GM21381 (cell line): ENCODE measurements at regions not wholly inside any gene's neighbourhood (a gene's known extent, or its start where the extent isn't known, plus 50 kb on each side); places are given as distances from the start of the nearest gene placed in this dataset.
"Not testable (repeated sequence)": the region's sequence is repeated elsewhere in the genome, so short reads cannot be mapped to it uniquely, and the experiment has no call there.

Experiments used
- ATAC-seq: cut with Tn5 transposase; IDR thresholded peaks from one replicate; pipeline ENCODE4 v1.9.1; 2021; ENCODE audit warnings: mild to moderate bottlenecking, moderate library complexity; ENCODE audit not compliant: unreplicated experiment

- no peak for ATAC-seq
Measured at GRCh38 chr2:15818318-15818753, 122.0 kb upstream of the MYCN start.

DNA sequence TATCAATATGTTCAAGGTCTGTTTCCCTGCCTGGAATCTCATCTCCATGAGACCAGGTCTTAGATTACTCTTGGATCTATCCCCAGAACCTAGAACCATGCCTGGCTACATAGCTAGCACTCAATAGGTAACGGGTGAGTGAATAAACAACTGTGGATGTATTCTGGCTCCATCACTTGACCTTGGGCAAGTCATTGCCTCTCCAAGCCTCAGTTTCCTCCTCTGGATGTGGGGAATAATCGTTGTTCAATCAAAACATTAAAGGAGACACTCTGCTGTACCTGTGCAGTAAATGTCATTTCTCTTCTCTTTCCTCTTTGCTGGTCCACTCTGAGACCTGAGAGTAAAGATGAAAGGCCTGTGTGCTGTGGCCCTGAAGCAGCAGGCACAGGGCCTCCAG is 121.5 kb upstream of the MYCN start:
- ATAC-seq: no peak

- no peak for ATAC-seq
Measured at GRCh38 chr2:15819562-15820256, 120.6 kb upstream of the MYCN start.

GRCh38 chr2:15820257-15820566 is 120.1 kb upstream of the MYCN start:
- ATAC-seq: no peak

DNA sequence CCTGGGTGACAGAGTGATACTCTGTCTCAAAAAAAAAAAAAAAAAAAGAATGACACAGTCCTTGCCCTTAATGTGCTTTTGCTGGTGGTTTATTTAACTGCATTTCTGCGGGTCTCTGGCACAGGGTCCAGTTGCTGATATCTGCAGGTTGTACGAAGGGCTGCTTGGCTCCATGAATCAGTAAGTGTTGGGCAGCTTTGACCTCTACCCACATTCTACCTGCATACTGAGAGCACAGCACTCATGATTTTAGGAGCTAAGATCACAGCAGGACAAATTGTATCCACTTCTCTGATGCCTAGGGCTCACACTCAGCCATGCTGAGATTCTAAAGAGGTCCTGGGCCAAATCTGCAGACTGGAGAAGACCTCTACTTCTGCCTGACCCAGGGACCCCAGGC is 119.4 kb upstream of the MYCN start:
- ATAC-seq: no peak

DNA sequence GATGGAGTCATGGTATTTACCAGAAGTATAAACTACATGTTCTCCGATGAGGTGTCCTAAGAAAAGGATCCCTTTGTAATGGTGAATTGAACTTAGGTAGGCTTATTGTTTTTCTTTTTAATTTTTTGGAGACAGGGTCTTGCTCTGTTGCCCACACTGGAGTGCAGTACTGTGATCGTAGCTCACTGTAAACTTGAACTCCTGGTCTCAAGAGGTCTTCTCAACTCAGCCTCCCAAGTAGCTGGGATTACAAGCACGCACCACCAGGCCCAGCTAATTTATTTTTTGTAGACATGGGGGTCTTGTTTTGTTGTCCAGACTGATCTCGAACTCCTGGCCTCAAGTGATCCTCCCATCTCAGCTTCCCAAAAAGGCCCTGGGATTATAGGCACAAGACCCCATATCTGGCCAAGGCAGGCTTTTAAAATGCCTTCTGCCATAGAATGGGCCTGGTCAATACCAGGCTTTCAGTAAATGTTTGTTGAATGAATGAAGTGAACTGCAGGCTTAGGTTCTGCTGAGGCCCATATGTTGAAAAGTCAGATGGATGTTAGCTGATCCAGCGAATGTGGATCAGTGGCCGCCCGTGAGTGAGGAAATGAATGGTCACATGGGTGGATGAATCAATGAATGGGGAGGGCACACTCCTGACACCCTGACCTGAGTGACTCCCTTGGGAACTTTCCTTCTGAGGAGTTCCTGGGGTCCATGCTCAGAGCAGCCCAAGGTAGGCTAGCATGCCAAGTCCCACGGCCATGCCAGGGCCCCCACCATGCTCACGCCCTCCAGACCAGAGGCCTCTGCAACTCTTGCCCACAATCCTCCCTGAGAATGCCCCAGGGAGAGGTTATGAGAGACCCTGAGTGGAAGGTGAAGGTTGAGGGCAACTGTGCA is 118.0 kb upstream of the MYCN start:
- no peak for ATAC-seq

DNA sequence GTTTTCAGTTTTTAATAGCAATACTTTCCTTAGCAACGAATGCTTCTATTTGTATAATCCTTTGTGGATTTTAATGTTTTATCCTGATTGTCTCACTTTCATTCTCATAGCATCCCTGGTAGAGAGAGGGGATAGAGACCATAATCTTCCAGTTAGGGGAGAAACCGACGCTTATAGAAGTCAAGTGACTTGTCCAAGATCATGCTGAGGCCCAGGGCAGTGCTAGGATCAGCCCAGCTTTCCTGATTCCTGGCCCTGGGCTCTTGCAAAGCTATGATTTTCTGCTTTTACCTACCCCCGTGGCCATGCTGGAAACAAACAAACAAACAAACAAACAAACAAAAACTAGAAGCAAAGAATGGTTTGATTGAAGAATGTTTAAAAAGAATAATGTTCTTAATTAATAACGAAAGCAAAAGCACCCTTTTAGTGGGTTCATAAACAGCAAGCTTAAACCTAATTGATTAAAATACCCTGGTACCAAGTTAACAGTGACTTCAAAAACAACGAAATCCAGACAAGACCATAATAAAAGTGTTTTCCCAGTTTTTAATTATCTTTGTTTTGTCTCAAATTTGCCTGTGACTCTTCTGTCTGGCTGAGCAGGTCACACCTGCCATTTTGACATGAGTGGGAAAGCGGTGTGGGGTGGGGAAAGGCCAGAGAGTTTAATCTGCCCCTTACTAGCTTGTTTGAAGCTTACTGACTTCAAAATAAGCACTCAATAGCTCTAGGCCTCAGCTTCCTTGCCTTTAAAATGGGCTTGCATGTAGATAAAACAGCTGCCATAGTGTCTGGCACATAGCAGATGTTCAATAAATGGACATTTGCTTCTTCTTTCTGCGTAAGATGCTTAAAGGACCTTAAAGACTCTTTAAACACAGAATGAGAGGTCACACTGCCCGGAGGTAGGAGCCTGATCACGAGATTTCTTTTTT is 116.6 kb upstream of the MYCN start:
- no peak for ATAC-seq

GRCh38 chr2:15824467-15824866 is 115.9 kb upstream of the MYCN start:
- ATAC-seq: not testable (repeated sequence)

GRCh38 chr2:15825276-15825980 is 114.9 kb upstream of the MYCN start:
- no peak for ATAC-seq

DNA sequence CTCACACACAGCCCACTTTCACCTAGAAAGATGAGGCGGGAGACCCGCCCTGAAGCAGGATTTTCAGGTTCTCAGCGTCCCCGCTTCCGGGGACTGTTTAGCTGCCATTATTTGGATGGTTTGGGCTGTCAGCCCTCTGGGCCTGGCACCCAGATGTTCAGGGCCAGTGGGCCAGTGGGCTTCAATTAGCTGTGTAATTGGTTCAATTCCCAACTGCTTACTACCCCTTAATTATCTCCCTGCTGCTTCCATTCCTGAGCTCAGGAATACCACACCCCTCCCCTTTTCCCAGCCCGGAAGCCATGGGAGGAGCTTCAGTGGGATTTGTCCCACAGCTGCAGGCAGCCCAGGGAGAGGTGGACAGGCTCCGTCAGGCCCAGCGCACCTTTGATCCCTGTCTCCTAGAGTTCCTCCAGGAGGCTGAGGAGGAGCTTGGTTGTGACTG is 114.1 kb upstream of the MYCN start:
- no peak for ATAC-seq

DNA sequence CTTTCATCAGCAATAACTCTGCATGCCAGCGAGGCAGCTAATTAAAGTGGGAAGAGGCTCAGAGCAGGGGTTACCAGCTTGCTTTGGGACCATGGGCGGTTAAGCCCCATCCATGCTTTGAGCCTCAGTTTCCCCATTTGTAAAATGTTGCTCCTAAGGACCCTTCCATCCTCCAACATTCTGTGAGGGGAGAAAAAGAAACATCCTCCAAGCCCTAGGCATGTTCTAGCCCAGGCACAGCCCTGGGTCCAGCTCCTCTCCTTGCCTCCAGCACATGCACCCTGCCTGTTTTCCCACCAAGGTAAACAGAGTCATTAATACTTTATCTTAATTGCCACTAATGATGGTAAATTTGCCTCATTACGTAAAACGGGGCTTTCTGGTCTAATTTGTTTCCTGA is 113.3 kb upstream of the MYCN start:
- ATAC-seq: no peak

DNA sequence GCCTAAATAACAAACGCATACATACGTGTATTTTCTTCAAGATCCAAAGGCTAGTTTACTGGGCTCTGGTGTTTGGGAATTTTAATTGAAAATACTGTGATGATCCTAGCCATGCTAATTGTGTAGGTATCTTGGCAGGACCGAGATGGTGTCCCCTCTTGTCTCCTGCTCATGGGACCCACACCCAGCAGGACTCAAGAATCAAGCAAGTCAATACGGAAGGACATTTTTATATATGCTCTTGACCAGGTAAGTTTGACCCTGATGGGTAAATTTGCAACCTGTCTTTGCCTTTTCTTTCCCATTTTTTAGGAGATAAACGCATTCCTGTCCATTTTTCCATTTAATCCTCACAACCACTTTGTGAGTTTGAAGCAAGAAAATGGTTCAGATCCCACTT is 111.8 kb upstream of the MYCN start:
- no peak for ATAC-seq

DNA sequence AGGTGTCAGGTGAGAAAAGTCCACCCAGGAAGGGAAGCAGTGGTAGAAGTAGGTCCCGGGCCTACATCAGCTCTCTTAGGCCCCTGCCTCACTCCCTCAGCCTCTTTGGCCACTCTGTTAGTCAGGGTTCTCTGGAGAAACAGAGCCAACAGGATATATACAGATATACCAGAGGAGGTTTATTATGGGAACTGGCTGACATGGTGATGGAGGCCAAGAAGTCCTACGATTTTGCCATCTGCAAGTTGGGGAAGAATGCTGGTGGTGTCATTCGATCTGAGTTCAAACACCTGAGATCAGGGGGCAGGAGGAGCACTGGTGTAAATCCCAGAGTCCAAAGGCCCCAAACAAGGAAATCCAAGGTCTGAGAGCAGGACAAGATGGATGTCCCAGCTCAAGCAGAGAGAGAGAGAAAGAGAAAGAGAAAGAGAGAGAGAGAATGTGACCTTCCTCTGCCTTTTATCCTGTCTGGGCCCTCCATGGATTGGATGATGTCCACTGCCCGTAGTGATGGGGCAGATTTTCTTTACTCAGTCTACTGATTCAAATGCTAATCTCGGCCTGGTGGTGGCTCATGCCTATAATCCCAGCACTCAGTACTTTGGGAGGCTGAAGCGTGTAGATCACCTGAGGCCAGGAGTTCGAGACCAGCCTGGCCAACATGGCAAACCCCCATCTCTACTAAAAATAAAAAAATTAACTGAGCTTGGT is 111.1 kb upstream of the MYCN start:
- ATAC-seq: no peak

GRCh38 chr2:15829985-15830384 is 110.4 kb upstream of the MYCN start:
- ATAC-seq: no peak

DNA sequence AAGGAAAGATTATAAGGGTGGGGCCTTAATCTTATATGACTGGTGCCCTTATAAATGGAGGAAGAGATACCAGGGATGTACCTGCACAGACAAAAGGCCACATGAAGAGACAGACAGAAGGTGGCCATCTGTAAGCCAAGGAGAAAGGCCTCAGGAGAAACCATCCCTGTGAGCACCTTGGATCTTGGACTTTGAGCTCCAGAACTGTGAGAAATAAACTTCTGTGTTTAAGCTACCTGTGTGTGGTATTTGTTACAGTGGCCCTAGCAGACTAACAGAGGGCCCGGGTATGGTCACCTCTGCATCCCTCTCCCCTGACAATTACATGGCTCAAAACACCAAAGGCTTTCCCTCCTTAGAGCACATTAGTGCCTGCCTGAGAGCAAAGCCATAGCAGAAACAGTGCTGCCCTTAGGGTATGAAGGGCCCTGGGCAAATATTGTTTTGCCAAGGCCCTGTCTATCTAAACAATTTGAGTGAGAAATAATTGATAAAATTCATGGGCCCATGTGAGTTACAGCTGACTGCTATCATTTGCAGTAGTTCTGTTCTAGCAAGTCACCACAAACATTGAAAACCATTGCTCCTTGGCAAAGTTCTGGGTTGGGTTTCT is 109.3 kb upstream of the MYCN start:
- no peak for ATAC-seq

DNA sequence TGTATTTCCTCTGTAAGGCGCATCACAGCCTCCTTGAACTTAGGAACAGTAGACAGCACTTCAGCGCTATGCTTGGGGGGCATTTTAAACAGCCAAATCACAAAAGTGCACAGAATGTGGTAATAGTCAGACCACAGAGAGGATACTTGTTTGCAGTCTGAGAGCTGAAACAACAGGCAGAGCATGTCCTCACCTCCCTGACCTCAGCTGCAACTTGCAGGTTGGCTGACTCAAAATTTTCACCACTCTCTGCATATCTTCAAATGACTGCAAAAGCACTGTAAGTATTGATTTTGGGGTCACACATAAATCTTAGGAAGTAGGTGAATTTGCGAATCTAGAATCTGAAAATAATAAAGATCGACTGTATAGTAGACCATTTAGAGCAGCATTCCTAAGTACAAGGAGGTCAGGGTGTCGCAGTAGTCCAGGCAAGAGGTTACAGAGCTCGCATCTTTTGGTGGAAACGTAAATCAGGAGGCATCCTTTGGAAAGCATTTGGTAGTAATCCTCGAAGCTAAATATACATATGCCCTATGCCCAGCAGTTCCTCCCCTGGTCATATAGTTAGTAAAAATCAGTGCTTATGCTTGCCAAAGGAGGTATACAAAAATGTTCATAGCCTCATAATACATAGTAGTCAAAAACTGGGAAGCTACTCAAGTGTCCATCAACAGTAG is 108.2 kb upstream of the MYCN start:
- no peak for ATAC-seq

- ATAC-seq: no peak
Measured at GRCh38 chr2:15832849-15833680, 107.3 kb upstream of the MYCN start.

GRCh38 chr2:15833731-15834130 is 106.6 kb upstream of the MYCN start:
- ATAC-seq: no peak
